ENCODE measurements at regions not wholly inside any gene's neighbourhood (a gene's known extent, or its start where the extent isn't known, plus 50 kb on each side); places are given as distances from the start of the nearest gene placed in this dataset.
"Not testable (repeated sequence)": the region's sequence is repeated elsewhere in the genome, so short reads cannot be mapped to it uniquely, and the experiment has no call there.

GRCh38 chr2:183546560-183547350, 422.5 kb downstream of the NUP35 start:
- not testable (repeated sequence) for H3K4me3 ChIP-seq (ENCODE audit: low read depth, low read length); H3K27me3 ChIP-seq (ENCODE audit: insufficient read depth, low read length); H3K36me3 ChIP-seq (ENCODE audit: insufficient read depth, low read length); H3K79me2 ChIP-seq (ENCODE audit: control insufficient read depth, insufficient read depth, low read length, unreplicated experiment); H3K27ac ChIP-seq (ENCODE audit: low read depth, low read length); H2AFZ ChIP-seq (ENCODE audit: low read length, unreplicated experiment); H3K4me1 ChIP-seq (ENCODE audit: control insufficient read depth, insufficient read depth, low read length, unreplicated experiment)

- Histone ChIP-seq H3K79me2 (ENCODE audit: control insufficient read depth, insufficient read depth, low read length, unreplicated experiment) (no peaks in the 10 kb centered on the region), H3K36me3 (ENCODE audit: insufficient read depth, low read length) (no peaks in the 10 kb centered on the region), H3K4me3 (ENCODE audit: low read depth, low read length) (no peak overlapping the region), H2AFZ (ENCODE audit: low read length, unreplicated experiment) (no peak overlapping the region), H3K27ac (ENCODE audit: low read depth, low read length) (no peak overlapping the region), H3K4me1 (ENCODE audit: control insufficient read depth, insufficient read depth, low read length, unreplicated experiment) (no peaks in the 10 kb centered on the region), H3K27me3 (ENCODE audit: insufficient read depth, low read length) (no peaks in the 10 kb centered on the region)
Measured at GRCh38 chr2:183552716-183553115, 428.5 kb downstream of the NUP35 start.

GRCh38 chr2:183564726-183565125, 440.5 kb downstream of the NUP35 start:
- Histone ChIP-seq H3K79me2 (ENCODE audit: control insufficient read depth, insufficient read depth, low read length, unreplicated experiment) (no peaks in the 10 kb centered on the region), H3K27me3 (ENCODE audit: insufficient read depth, low read length) (no peaks in the 10 kb centered on the region), H3K4me3 (ENCODE audit: low read depth, low read length) (no peak overlapping the region), H3K36me3 (ENCODE audit: insufficient read depth, low read length) (no peaks in the 10 kb centered on the region), H3K27ac (ENCODE audit: low read depth, low read length) (no peak overlapping the region), H2AFZ (ENCODE audit: low read length, unreplicated experiment) (no peak overlapping the region), H3K4me1 (ENCODE audit: control insufficient read depth, insufficient read depth, low read length, unreplicated experiment) (no peaks in the 10 kb centered on the region)

GRCh38 chr2:183575481-183575880, 451.2 kb downstream of the NUP35 start:
- Histone ChIP-seq H3K36me3 (ENCODE audit: insufficient read depth, low read length) (no peaks in the 10 kb centered on the region), H3K27me3 (ENCODE audit: insufficient read depth, low read length) (no peaks in the 10 kb centered on the region), H3K4me1 (ENCODE audit: control insufficient read depth, insufficient read depth, low read length, unreplicated experiment) (no peaks in the 10 kb centered on the region), H3K27ac (ENCODE audit: low read depth, low read length) (no peak overlapping the region), H3K4me3 (ENCODE audit: low read depth, low read length) (no peak overlapping the region), H3K79me2 (ENCODE audit: control insufficient read depth, insufficient read depth, low read length, unreplicated experiment) (no peaks in the 10 kb centered on the region), H2AFZ (ENCODE audit: low read length, unreplicated experiment) (no peak overlapping the region)

- no peak overlapping the region for H3K27ac ChIP-seq (ENCODE audit: low read depth, low read length)
- no peaks in the 10 kb centered on the region for H3K79me2 ChIP-seq (ENCODE audit: control insufficient read depth, insufficient read depth, low read length, unreplicated experiment)
- no peaks in the 10 kb centered on the region for H3K4me1 ChIP-seq (ENCODE audit: control insufficient read depth, insufficient read depth, low read length, unreplicated experiment)
- H2AFZ ChIP-seq (ENCODE audit: low read length, unreplicated experiment), result no peak overlapping the region
- no peak overlapping the region for H3K4me3 ChIP-seq (ENCODE audit: low read depth, low read length)
- no peaks in the 10 kb centered on the region for H3K36me3 ChIP-seq (ENCODE audit: insufficient read depth, low read length)
- H3K27me3 ChIP-seq (ENCODE audit: insufficient read depth, low read length), result no peaks in the 10 kb centered on the region
Measured at GRCh38 chr2:183579686-183580085, 455.4 kb downstream of the NUP35 start.

- no peak overlapping the region for H3K4me3 ChIP-seq (ENCODE audit: low read depth, low read length)
- no peak overlapping the region for H2AFZ ChIP-seq (ENCODE audit: low read length, unreplicated experiment)
- H3K36me3 ChIP-seq (ENCODE audit: insufficient read depth, low read length), result no peaks in the 10 kb centered on the region
- H3K4me1 ChIP-seq (ENCODE audit: control insufficient read depth, insufficient read depth, low read length, unreplicated experiment), result no peaks in the 10 kb centered on the region
- H3K79me2 ChIP-seq (ENCODE audit: control insufficient read depth, insufficient read depth, low read length, unreplicated experiment), result no peaks in the 10 kb centered on the region
- H3K27me3 ChIP-seq (ENCODE audit: insufficient read depth, low read length), result no peaks in the 10 kb centered on the region
- H3K27ac ChIP-seq (ENCODE audit: low read depth, low read length), result no peak overlapping the region
Measured at GRCh38 chr2:183592271-183592670, 468.0 kb downstream of the NUP35 start.

- H3K27ac ChIP-seq (ENCODE audit: low read depth, low read length), result no peak overlapping the region
- H2AFZ ChIP-seq (ENCODE audit: low read length, unreplicated experiment), result no peak overlapping the region
- no peaks in the 10 kb centered on the region for H3K79me2 ChIP-seq (ENCODE audit: control insufficient read depth, insufficient read depth, low read length, unreplicated experiment)
- no peaks in the 10 kb centered on the region for H3K27me3 ChIP-seq (ENCODE audit: insufficient read depth, low read length)
- no peak overlapping the region for H3K4me3 ChIP-seq (ENCODE audit: low read depth, low read length)
- H3K36me3 ChIP-seq (ENCODE audit: insufficient read depth, low read length), result no peaks in the 10 kb centered on the region
- H3K4me1 ChIP-seq (ENCODE audit: control insufficient read depth, insufficient read depth, low read length, unreplicated experiment), result no peaks in the 10 kb centered on the region
Measured at GRCh38 chr2:183594150-183594549, 469.9 kb downstream of the NUP35 start.

- no peaks in the 10 kb centered on the region for H3K27me3 ChIP-seq (ENCODE audit: insufficient read depth, low read length)
- no peaks in the 10 kb centered on the region for H3K79me2 ChIP-seq (ENCODE audit: control insufficient read depth, insufficient read depth, low read length, unreplicated experiment)
- H3K36me3 ChIP-seq (ENCODE audit: insufficient read depth, low read length), result no peaks in the 10 kb centered on the region
- no peak overlapping the region for H3K4me3 ChIP-seq (ENCODE audit: low read depth, low read length)
- H2AFZ ChIP-seq (ENCODE audit: low read length, unreplicated experiment), result no peak overlapping the region
- H3K4me1 ChIP-seq (ENCODE audit: control insufficient read depth, insufficient read depth, low read length, unreplicated experiment), result no peaks in the 10 kb centered on the region
- H3K27ac ChIP-seq (ENCODE audit: low read depth, low read length), result no peak overlapping the region
Measured at GRCh38 chr2:183597841-183598240, 473.6 kb downstream of the NUP35 start.

- no peaks in the 10 kb centered on the region for H3K79me2 ChIP-seq (ENCODE audit: control insufficient read depth, insufficient read depth, low read length, unreplicated experiment)
- H3K4me3 ChIP-seq (ENCODE audit: low read depth, low read length), result no peak overlapping the region
- no peaks in the 10 kb centered on the region for H3K27me3 ChIP-seq (ENCODE audit: insufficient read depth, low read length)
- no peaks in the 10 kb centered on the region for H3K36me3 ChIP-seq (ENCODE audit: insufficient read depth, low read length)
- H3K4me1 ChIP-seq (ENCODE audit: control insufficient read depth, insufficient read depth, low read length, unreplicated experiment), result no peaks in the 10 kb centered on the region
- H3K27ac ChIP-seq (ENCODE audit: low read depth, low read length), result no peak overlapping the region
- no peak overlapping the region for H2AFZ ChIP-seq (ENCODE audit: low read length, unreplicated experiment)
Measured at GRCh38 chr2:183604065-183604464, 479.8 kb downstream of the NUP35 start.

GRCh38 chr2:183605440-183605839, 481.2 kb downstream of the NUP35 start:
- H3K4me1 ChIP-seq (ENCODE audit: control insufficient read depth, insufficient read depth, low read length, unreplicated experiment), result no peaks in the 10 kb centered on the region
- H3K27me3 ChIP-seq (ENCODE audit: insufficient read depth, low read length), result no peaks in the 10 kb centered on the region
- H3K79me2 ChIP-seq (ENCODE audit: control insufficient read depth, insufficient read depth, low read length, unreplicated experiment), result no peaks in the 10 kb centered on the region
- H2AFZ ChIP-seq (ENCODE audit: low read length, unreplicated experiment), result no peak overlapping the region
- no peak overlapping the region for H3K27ac ChIP-seq (ENCODE audit: low read depth, low read length)
- H3K4me3 ChIP-seq (ENCODE audit: low read depth, low read length), result no peak overlapping the region
- no peaks in the 10 kb centered on the region for H3K36me3 ChIP-seq (ENCODE audit: insufficient read depth, low read length)

- Histone ChIP-seq H3K27me3 (ENCODE audit: insufficient read depth, low read length) (no peaks in the 10 kb centered on the region), H3K79me2 (ENCODE audit: control insufficient read depth, insufficient read depth, low read length, unreplicated experiment) (no peaks in the 10 kb centered on the region), H3K4me1 (ENCODE audit: control insufficient read depth, insufficient read depth, low read length, unreplicated experiment) (no peaks in the 10 kb centered on the region), H3K27ac (ENCODE audit: low read depth, low read length) (no peak overlapping the region), H2AFZ (ENCODE audit: low read length, unreplicated experiment) (no peak overlapping the region), H3K36me3 (ENCODE audit: insufficient read depth, low read length) (no peaks in the 10 kb centered on the region), H3K4me3 (ENCODE audit: low read depth, low read length) (no peak overlapping the region)
Measured at GRCh38 chr2:183606022-183606717, 481.9 kb downstream of the NUP35 start.

Measured in ACC112 (cell line).